CD14-positive monocyte (primary cell): ENCODE measurements at regions not wholly inside any gene's neighbourhood (a gene's known extent, or its start where the extent isn't known, plus 50 kb on each side); places are given as distances from the start of the nearest gene placed in this dataset.

Experiments
- DNase-seq, 3 donors: peaks; one replicate each; pipeline ENCODE4 v3.0.0-alpha.2; 2011 to 2022
- H2AFZ ChIP-seq: 2 replicates; pipeline ENCODE4 v1.6.0; 2012; ENCODE audit warnings: mild to moderate bottlenecking, low read depth, low read length, inconsistent platforms; ENCODE audit not compliant: insufficient read depth, poor library complexity, severe bottlenecking
- H3K27ac ChIP-seq, 2 donors: 1 replicate in 1 of 2; 2 replicates in 1 of 2; pipeline ENCODE4 v1.5.1; 2012 to 2013; ENCODE audit warnings: low read length in 2 of 2, control low read depth in 1 of 2, inconsistent platforms in 1 of 2, low read depth in 1 of 2, mild to moderate bottlenecking in 1 of 2
- H3K27me3 ChIP-seq, 2 donors: one replicate each; pipeline versions ENCODE4 v1.6.0 to v1.6.1; 2011 to 2013; ENCODE audit warnings: low read length in 2 of 2; ENCODE audit not compliant: control insufficient read depth in 2 of 2, insufficient read depth in 2 of 2
- H3K36me3 ChIP-seq, 2 donors: replicated peaks in 1 of 2; 1 replicate in 1 of 2; 2 replicates in 1 of 2; pipeline versions ENCODE4 v1.5.1 to v1.6.1; 2012 to 2013; ENCODE audit warnings: low read length in 2 of 2, control low read depth in 1 of 2, inconsistent platforms in 1 of 2, mild to moderate bottlenecking in 1 of 2; ENCODE audit not compliant: insufficient read depth in 2 of 2, control insufficient read depth in 1 of 2
- H3K4me1 ChIP-seq, 2 donors: 1 replicate in 1 of 2; 2 replicates in 1 of 2; pipeline versions ENCODE4 v1.5.1 to v1.6.1; 2012 to 2013; ENCODE audit warnings: low read length in 2 of 2, control low read depth in 1 of 2, inconsistent platforms in 1 of 2, mild to moderate bottlenecking in 1 of 2, moderate library complexity in 1 of 2; ENCODE audit not compliant: insufficient read depth in 2 of 2, control insufficient read depth in 1 of 2
- H3K4me2 ChIP-seq: replicated peaks from 2 replicates; pipeline ENCODE3; 2012; ENCODE audit warnings: low read length, moderate library complexity, mild to moderate bottlenecking; ENCODE audit not compliant: poor library complexity, severe bottlenecking; ENCODE audit errors: extremely low read depth
- H3K4me3 ChIP-seq, 3 experiments: fragments of 200-600 bp in 1 of 3; sonication (generic) in 1 of 3; replicated peaks in 1 of 3; 1 replicate in 2 of 3; 2 replicates in 1 of 3; pipeline ENCODE4 v1.5.1; 2011 to 2013; ENCODE audit warnings: low read length in 3 of 3, mild to moderate bottlenecking in 3 of 3, control low read depth in 2 of 3, low read depth in 2 of 3, inconsistent platforms in 1 of 3, moderate library complexity in 1 of 3
- H3K79me2 ChIP-seq: 2 replicates; pipeline ENCODE4 v1.6.0; 2012; ENCODE audit warnings: mild to moderate bottlenecking, control low read depth, inconsistent platforms, low read length, moderate library complexity; ENCODE audit not compliant: insufficient read depth
- H3K9ac ChIP-seq: 2 replicates; pipeline ENCODE4 v1.6.0; 2017; ENCODE audit warnings: low read length, mild to moderate bottlenecking; ENCODE audit not compliant: insufficient read depth, poor library complexity, severe bottlenecking
- H3K9me3 ChIP-seq, 2 donors: replicated peaks in 1 of 2; 1 replicate in 1 of 2; 2 replicates in 1 of 2; pipeline versions ENCODE4 v1.5.1 to v1.6.1; 2012 to 2013; ENCODE audit warnings: low read length in 2 of 2, control low read depth in 1 of 2; ENCODE audit not compliant: control insufficient read depth in 1 of 2, insufficient read depth in 1 of 2
- H4K20me1 ChIP-seq: 2 replicates; pipeline ENCODE4 v1.6.0; 2012; ENCODE audit warnings: mild to moderate bottlenecking, low read length, control low read depth, moderate library complexity; ENCODE audit not compliant: insufficient read depth
- H3K27ac Mint-ChIP-seq, 7 donors: one replicate each; pipeline ENCODE4 v1.8.0; 2020; ENCODE audit warnings: mild to moderate bottlenecking in 7 of 7, mixed read lengths in 7 of 7, moderate library complexity in 6 of 7, inconsistent platforms in 2 of 7
- H3K27me3 Mint-ChIP-seq, 3 donors: one replicate each; pipeline ENCODE4 v1.8.0; 2021 to 2022; ENCODE audit warnings: low read depth in 3 of 3, mild to moderate bottlenecking in 3 of 3, mixed read lengths in 3 of 3, moderate library complexity in 3 of 3, inconsistent platforms in 1 of 3
- H3K36me3 Mint-ChIP-seq, 2 donors: one replicate each; pipeline ENCODE4 v1.8.0; 2020; ENCODE audit warnings: mixed read lengths in 2 of 2, inconsistent platforms in 1 of 2, mild to moderate bottlenecking in 1 of 2
- H3K4me1 Mint-ChIP-seq: one replicate; pipeline ENCODE4 v1.8.0; 2020; ENCODE audit warnings: mild to moderate bottlenecking, mixed read lengths
- H3K4me3 Mint-ChIP-seq, 2 donors: one replicate each; pipeline ENCODE4 v1.8.0; 2020; ENCODE audit warnings: mild to moderate bottlenecking in 2 of 2, mixed read lengths in 2 of 2, moderate library complexity in 1 of 2
- H3K9me3 Mint-ChIP-seq, 7 donors: one replicate each; pipeline ENCODE4 v1.8.0; 2020 to 2022; ENCODE audit warnings: mixed read lengths in 7 of 7, mild to moderate bottlenecking in 6 of 7, moderate library complexity in 6 of 7, inconsistent platforms in 2 of 7
- WGBS: methylation state at CpG from one replicate; pipeline ENCODE4 v1.1.5; 2013; ENCODE audit warnings: missing lambda C conversion rate; ENCODE audit not compliant: insufficient coverage; 5-methylcytosine and 5-hydroxymethylcytosine counted together
- intact Hi-C, 2 donors: fragments of 100-400 bp; cut with micrococcal nuclease; formaldehyde crosslinking; loops; one replicate each; pipeline versions ENCODE4 v1.15.0 to v1.15.1; 2023
- TF ChIP-seq, protein P1 (sequence below): fragments of 200-600 bp; IDR thresholded peaks from one replicate; pipeline ENCODE4 v1.8.0; 2022; ENCODE audit warnings: antibody characterized with exemption, mild to moderate bottlenecking

DNA sequence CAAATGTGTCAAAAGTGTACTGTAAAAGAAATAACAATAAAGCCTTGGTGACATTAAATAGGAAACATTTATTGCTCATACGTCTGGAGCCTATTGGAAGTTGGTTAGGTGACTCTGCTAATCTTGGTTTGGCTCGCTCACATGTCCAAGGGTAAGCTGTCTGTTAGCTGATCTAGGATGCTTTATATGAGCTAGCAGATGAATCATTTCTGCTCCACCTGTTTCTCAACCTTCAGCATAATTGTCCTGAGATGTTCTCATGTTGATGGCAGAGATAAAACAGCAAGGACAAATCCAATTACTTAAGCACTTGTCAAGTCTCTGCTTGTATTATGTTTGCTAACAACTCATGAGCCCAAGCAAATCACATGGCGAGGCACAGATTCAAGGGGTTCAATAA is 56.0 kb upstream of the CD53 start:
- H4K20me1 ChIP-seq: no peaks in the 10 kb centered on the region
- no peaks in the 10 kb centered on the region for H3K79me2 ChIP-seq
- no peak overlapping the region for H3K4me3 Mint-ChIP-seq
- WGBS: 100% methylated on average over 1 of the region's 3 CpGs
- peaks cover 8 to 15% (median 9%) of the 10 kb centered on the region in 3 donors for H3K27me3 Mint-ChIP-seq
- no peak for DNase-seq
- H3K4me3 ChIP-seq: no peak overlapping the region
- peaks cover 0 to 2% of the 10 kb centered on the region in 2 donors for H3K27me3 ChIP-seq
- TF ChIP-seq, protein P1, sequence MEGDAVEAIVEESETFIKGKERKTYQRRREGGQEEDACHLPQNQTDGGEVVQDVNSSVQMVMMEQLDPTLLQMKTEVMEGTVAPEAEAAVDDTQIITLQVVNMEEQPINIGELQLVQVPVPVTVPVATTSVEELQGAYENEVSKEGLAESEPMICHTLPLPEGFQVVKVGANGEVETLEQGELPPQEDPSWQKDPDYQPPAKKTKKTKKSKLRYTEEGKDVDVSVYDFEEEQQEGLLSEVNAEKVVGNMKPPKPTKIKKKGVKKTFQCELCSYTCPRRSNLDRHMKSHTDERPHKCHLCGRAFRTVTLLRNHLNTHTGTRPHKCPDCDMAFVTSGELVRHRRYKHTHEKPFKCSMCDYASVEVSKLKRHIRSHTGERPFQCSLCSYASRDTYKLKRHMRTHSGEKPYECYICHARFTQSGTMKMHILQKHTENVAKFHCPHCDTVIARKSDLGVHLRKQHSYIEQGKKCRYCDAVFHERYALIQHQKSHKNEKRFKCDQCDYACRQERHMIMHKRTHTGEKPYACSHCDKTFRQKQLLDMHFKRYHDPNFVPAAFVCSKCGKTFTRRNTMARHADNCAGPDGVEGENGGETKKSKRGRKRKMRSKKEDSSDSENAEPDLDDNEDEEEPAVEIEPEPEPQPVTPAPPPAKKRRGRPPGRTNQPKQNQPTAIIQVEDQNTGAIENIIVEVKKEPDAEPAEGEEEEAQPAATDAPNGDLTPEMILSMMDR: no peak
- H3K36me3 Mint-ChIP-seq: no peaks in the 10 kb centered on the region
- H3K9me3 Mint-ChIP-seq: peaks cover 0 to 8% (median 0%) of the 10 kb centered on the region in 7 donors
- no peak overlapping the region for H3K27ac ChIP-seq
- H3K9me3 ChIP-seq: no peaks in the 10 kb centered on the region
- no peak overlapping the region for H3K4me2 ChIP-seq
- no peak overlapping the region for H3K9ac ChIP-seq
- no peaks in the 10 kb centered on the region for H3K36me3 ChIP-seq
- H2AFZ ChIP-seq: no peak overlapping the region
- no peaks in the 10 kb centered on the region for H3K4me1 ChIP-seq
- no peaks in the 10 kb centered on the region for H3K4me1 Mint-ChIP-seq
- H3K27ac Mint-ChIP-seq: no peak overlapping the region
- intact Hi-C loops: no loop called here

DNA sequence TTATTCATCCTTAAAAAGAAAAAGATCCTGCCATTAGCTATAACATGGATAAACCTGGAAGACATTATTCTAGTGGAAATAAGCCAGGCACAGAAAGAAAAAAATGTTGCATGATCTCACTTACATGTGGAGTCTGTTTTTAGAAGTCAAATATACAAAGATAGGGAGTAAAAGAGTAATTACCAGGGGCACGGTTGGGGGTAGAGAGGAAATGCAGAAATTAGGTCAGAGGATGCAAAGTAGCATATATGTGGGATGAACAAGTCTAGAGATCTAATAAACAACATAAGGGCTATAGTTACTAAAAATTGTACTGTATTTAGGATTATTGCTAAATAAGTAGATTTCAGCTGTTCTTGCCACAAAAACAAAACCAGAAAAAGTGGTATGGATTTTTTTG is 61.4 kb upstream of the CD53 start:
- H3K27me3 Mint-ChIP-seq: peaks cover 9 to 13% (median 10%) of the 10 kb centered on the region in 3 donors
- Histone ChIP-seq H4K20me1 (no peaks in the 10 kb centered on the region), H3K79me2 (no peaks in the 10 kb centered on the region), H3K4me1 (no peaks in the 10 kb centered on the region), H3K4me3 (no peak overlapping the region), H3K27ac (no peak overlapping the region), H3K4me2 (no peak overlapping the region), H3K9me3 (no peaks in the 10 kb centered on the region), H2AFZ (no peak overlapping the region), H3K9ac (no peak overlapping the region), H3K36me3 (no peaks in the 10 kb centered on the region), H3K27me3 (peaks cover 0 to 2% of the 10 kb centered on the region in 2 donors)
- intact Hi-C loops: no loop called here
- H3K4me3 Mint-ChIP-seq: no peak overlapping the region
- no peak overlapping the region for H3K27ac Mint-ChIP-seq
- no peaks in the 10 kb centered on the region for H3K4me1 Mint-ChIP-seq
- DNase-seq: no peak
- peaks cover 0 to 4% (median 0%) of the 10 kb centered on the region in 7 donors for H3K9me3 Mint-ChIP-seq
- TF ChIP-seq, protein P1: no peak
- no peaks in the 10 kb centered on the region for H3K36me3 Mint-ChIP-seq
- no CpG with 5 or more reads among the region's 1 CpG for WGBS
